NCI-H2227 (cell line): ENCODE measurements at regions not wholly inside any gene's neighbourhood (a gene's known extent, or its start where the extent isn't known, plus 50 kb on each side); places are given as distances from the start of the nearest gene placed in this dataset.
"Not testable (repeated sequence)": the region's sequence is repeated elsewhere in the genome, so short reads cannot be mapped to it uniquely, and the experiment has no call there.

Source experiments
- DNase-seq: peaks from one replicate; lab custom pipeline; 2025; ENCODE audit not compliant: unreplicated experiment; lab: John Stamatoyannopoulos, UW

DNA sequence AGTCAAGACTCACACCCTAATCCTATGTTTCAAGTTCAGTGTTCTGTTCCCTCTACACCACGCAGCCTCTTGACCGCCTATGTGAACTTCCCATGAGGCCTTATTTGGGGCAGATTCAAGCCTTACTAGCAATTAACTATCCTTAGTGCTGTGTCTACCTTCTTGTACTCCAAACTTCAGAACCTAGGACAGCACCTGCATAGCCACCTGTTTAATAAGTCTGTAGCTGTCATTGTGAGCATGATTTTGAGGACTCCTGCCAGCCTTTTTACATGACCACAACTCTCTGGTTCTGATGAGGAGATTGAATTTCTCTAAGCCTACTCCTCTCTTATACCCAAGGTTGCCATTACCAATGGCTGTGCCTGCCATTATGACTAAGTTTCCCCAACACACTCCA is 50.8 kb upstream of the PCSK1 start:
- DNase-seq, result no peak

DNA sequence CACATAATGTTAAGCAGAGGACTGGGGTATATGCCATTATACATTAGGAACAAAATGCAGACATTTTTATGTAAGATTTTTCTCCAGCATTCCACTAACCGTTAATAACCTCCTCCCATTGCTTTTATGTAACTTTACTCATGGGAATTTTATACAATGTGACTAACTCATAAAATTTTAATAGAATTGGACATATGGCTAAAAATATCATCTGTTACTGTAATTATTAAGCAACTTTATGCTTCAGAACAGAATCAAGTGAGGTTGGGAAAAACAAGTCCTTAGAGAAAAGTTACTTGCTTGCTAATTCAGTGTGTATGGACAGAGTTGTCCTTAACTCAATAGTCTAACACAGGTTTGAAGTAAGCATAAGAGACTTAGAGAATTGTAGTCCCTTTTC is 54.8 kb upstream of the PCSK1 start:
- no peak for DNase-seq

DNA sequence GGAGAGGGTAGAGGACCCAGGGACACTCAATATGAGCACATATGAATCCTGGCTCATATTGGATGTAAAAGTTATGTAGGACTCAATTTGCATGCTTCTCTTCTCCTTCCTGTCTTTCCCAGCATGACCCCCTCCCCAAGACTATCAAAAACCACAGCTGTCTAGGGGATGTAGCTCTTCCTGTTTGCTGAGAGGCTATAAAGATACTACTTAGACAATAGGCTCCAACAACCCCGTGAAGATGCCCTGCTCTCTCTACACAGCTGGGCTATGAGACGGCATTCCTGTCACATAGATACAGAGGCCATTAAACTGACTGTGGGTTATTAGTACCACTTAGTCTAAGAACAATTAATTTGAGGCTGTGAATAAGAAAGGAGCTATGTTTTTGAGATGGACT is 56.5 kb upstream of the PCSK1 start:
- no peak for DNase-seq

DNA sequence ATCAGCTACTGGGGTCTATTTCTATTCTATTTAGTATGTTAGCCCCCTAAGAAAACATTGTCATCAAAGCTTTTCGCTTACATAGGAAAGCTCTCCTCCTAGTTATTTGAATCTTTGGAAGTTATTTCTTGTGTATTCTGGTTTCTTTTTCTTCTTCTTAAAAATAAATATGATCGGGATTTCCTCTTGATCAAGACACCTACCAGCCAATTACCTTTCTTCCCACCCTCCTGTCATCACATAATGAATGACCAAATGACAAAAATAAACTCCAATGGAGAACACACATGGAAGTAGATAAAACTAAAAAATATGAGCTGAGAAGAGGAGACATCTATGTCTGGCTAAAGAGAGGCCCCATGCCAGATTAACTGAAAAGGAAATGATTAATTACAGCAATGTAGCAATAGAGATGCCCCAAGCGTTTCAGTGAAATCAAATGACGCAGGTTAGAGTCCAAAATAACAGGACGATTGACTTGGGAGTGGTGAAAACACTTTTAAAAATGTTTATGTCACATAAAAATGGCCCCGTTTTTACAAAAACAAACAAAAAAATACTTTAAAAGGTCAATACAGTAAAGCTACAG is 59.5 kb upstream of the PCSK1 start:
- DNase-seq, result no peak

DNA sequence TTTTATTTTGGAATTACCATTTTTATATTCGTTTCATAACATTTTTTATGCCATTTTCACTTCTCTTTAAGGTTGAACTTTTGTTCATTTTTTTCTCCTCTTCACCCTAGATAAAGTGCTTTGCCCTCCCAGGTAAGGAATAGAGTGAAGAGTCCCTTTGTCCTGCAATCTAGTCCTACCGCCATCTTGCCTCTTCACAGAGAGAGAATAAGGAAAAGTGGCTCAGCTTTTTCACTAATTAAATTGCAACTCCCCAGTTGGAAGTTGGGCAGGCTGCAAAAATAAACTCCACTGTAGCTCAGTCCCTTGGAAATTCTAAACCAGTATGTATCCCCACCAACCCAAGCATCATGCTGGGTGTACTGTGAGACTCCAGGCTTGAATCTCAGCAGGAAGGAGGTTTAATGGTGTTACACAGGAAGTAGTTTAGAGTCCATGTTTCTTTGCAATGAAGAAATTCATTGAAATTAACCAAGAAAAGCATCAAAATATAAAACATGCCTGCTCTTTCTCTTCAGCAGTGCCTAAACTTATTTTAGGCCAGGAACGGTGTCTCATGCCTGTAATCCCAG is 60.3 kb upstream of the PCSK1 start:
- DNase-seq, result no peak

DNA sequence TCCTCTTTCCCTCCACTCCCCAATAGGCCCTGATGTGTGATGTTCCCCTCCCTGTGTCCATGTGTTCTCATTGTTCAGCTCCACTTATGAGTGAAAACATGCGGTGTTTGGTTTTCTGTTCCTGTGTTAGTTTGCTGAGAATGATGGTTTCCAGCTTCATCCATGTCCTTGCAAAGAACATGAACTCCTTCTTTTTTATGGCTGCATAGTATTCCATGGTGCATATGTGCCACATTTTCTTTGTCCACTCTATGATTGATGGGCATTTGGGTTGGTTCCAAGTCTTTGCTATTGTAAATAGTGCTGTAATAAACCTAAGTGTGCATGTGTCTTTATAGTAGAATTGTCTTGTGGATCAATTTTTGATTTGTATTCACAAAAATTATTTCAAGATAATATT is 62.4 kb upstream of the PCSK1 start:
- not testable (repeated sequence) for DNase-seq

DNA sequence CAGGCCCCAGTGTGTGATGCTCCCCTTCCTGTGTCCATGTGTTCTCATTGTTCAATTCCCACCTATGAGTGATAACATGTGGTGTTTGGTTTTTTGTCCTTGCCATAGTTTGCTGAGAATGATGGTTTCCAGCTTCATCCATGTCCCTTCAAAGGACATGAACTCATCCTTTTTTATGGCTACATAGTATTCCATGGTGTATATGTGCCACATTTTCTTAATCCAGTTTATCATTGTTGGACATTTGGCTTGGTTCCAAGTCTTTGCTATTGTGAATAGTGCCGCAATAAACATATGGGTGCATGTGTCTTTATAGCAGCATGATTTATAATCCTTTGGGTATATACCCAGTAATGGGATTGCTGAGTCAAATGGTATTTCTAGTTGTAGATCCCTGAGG is 64.0 kb upstream of the PCSK1 start:
- not testable (repeated sequence) for DNase-seq

DNA sequence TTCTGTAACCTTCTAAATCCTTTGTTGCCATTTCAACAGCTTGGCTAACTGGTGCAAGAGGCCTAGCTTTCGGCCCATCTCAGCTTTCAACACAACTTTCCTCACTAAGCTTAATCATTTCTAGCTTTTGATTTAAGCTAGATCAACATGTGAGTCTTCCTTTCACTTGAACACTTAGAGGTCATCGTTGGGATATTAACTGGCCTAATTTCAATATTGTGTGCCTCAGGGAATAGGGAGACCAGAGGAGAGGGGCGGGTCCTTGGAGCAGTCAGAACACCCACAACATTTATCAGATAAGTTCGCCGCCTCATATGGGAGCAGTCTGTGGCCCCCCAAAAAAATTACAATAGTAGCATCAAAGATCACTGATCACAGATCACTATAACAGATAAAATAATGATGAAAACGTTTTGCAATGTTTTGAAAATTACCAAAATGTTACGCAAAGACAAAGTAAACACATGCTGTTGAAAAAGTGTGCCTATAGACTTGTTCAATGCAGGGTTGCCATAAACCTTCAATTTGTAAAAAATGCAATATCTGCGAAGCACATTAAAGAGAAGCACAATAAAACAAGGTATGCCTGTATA is 66.8 kb upstream of the PCSK1 start:
- no peak for DNase-seq

DNA sequence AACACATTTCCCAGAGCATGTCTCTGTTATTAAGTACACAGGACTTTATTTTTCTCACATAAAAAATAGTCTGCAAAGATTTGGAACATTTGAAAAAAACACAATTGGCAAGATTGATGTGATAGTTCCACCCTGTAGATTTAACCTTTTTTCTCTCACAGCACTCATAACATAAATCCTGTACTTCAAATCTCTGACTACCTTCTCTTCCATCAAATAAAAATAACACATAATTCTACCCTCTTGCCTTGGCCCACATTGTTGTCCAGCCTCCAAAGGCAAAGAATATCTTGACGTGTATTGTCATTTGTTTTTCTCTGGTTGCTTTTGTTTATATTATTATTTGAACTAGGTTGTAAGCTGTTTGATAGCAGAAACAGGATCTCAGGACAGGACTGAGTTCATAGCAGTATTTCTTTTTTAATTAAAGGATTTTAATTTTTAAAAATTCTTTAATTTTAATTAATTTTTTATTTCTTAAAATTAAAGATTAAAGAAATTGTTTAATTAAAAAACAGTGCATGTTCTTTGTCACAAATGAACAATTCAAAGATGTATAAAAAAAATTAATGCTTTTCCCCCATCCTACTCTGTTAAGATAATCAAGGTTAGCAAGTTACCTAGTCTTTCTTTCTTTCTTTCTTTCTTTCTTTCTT is 69.1 kb upstream of the PCSK1 start:
- DNase-seq, result no peak

DNA sequence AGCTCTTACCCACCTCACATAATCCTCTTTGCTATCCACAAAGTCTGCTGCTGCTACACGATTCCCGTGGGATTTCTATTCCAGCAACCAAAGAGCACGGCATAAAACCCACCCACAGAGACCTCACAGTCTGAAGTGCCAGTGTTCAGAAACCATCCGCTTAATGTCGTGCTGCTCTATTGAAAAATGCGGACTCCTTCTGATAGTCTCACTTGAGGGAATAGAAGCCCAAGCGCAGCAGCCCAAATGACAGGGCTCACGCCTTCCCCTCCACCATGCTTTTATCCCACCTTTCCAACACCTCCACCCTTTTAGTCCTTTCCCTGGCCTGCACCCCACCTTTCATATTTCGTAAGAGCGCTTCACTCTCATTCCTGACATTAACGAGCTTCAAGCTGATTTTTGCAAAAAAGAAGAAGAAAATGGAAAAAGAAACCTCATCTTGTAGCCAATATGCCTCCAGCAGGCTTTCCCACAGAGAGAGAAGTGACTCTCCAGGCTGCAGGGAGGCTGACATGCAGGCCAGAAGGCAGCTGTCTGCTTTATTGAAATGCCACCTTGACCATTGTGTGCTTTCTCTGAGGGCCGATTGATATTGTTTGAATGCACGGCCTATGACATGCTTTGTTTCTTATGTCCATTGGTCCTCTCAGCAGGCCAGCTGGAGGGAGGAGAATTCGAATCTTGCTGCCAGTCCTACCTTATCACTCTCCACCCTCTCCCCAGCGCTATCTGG is 70.6 kb upstream of the PCSK1 start:
- peak; percentile 11 for DNase-seq

DNA sequence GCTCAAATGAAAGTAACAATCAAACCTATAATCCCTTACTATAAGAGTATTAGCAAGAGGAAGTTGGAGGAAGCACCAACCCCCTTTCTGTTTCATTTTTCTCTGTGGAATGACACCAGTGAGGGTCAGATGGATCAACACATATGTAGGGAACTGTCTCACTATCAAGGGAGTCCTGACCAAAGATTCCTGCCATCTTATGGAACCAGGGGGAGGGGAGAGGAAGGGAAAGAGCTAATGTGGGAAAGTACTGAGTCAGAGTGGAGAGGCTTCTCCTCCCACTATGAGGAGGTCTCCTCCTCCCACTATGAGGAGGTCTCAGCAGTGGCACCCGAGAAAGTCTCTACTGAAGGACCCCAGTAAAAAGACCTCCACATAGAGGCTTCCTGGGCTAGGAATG is 73.3 kb upstream of the PCSK1 start:
- DNase-seq, result no peak

DNA sequence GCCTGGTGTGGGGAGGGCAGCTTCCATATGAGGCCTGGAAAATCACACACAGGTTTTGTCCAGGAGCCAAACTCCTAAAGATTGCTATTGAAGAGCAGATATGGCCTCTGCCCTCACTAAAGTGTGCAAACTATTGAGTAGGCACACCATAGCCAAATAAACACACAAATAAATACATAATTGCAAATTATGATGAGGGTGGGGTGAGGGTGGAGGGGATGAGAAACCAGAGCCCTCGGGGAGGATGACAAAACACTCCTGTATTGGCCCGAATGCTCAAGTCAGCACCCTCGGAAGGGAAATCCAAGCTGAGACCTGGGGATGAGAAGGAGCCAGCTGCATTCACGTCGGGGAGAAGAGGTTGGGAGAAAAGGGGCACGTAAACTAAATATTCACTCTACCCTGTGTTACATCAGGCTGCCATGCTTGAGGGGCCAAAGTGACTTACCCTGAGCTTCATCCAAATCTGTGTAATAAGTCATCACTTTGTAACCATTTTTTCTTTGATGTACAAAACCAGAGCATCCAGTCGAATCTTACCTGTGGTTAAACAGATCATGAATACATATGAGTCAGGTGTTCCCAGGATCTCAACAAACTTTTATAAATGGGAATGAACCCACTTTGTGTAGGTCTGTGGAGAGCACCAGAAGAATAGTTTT is 73.9 kb upstream of the PCSK1 start:
- DNase-seq, result no peak

DNA sequence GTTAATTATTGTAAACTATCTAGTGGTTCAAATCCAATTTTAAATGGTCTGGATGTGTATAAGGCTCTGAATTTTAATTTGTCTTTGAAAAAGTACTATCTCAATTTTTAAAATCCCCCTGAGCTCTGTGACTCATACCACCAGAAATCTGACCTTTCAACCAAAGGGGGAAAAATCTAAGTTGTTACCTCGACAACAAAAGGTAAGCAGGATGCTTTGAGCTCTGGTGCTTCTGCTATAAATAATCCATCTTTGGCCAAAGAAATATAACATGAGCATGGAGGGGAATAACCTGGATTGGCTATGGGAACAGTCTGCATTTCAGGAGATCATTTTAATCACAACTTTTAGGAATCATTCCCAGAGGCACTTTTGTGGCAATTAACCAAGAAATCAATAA is 76.3 kb upstream of the PCSK1 start:
- DNase-seq, result no peak

DNA sequence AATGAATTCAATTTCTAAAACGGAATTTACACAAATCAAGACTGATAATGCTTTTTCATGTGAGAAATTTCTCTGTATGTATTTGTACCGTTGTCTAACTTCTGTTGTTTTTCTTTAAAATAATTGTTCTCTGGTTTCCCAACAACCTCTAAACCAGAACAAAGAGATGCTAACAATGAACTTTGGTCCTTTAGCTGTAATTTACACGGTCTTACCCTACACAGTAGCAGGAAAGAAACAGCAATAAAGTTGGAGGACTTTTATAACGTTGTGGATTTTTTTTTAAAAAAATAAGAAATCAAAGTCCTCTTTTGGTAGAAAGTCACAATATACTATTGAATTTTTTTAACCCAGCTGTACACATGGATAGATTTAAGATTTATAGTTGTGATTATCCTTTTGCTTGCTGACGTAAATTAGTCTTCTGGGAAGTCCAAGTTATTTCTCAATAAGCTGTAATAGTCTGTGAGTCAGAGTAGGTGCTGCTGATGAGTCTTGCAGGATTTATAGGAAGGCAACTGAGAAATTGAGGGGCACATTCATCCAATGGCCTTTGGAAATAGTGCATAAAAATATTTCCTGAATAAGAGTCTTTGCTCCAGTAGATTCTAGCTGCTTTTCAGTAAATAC is 76.8 kb upstream of the PCSK1 start:
- no peak for DNase-seq

DNA sequence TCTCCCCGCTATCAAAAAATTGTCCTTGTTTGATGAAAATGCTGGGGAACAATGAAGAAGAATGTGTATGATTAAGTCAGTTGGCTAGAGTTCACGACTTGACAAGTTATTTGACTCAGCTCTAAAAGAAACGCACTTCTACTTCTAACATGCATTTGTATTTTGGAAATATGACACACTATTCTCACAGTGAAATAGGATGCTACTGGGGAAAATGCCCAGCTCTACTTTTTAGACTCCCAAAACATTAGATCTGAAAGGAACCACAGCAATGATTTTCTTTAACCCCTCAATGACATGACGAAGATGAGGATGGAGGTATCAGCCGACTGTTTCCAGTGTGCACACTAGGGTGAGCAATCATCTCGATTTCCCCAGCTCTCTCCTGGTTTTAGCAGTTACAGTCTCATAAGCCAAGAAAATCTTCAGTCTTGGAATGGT is 83.6 kb upstream of the PCSK1 start:
- DNase-seq, result no peak

DNA sequence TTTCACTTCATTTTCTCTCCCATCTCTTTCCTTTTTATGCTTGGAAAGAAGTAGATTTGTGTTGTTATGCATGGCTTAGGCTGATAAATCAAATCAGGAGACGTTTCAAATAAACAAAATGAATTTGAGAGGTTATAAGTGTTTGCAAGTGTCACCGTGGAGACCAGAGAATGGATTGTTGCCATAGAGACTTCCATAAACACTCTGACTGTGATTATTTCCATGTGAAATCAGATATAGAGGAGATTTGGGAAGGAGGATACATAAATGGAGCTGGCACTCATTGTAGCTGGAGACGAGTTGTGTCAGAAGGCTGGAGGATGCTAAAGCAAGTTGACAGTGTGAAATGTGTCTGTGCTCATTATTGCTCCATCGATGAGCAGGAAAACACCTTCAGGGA is 84.2 kb upstream of the PCSK1 start:
- DNase-seq, result peak; percentile 11

DNA sequence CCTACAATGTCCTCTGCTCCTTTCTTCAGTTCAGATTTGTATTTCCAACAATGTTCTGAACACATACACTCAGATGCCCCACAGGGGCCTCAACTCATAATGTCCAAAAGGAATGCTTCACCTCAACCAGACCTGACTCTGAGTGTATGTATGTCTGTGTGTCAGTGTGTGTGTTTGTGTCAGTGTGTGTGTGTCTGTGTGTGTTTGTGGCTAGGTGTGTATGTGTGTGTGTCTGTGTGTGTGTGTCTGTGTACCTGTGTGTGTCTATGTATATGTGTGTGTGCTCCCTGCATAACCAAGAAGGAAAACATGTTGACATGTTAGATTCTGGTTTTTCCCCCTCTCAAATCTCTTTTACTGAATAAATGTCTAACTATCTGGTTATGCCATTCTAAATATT is 87.3 kb upstream of the PCSK1 start:
- no peak for DNase-seq

DNA sequence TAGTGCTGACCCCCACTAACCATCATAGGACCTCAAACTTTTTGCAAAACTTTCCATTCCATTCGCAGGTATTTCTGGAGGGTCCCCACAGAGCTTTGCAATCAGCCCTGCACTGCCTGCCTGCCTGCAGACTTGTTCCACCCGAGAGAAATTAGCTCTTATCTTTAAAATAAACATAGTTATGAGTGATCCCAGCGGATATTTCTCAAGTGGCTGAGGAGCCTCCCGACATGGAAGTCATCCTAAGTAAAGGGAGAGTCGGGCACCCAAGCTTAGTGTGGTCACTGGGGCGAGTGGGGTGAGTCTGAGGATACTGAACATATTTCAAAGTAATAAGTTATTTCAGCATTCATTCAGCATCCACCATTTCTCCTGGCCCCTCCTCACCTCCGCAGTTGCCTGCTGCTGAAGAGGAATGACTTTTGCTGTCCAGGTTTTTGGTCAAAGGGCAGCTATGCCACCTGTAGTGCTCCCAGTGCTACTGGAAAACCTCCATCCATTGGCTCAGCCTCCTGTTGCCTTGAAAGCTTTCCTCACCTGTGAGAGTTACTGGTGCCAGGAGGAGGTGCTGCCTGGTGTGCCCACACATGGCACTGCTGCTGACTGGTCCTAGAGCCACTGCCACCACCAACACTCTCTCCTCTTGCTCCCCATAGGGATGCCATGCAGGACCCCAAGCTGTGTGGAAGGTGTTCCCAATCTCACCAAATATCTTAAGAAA is 89.7 kb upstream of the PCSK1 start:
- no peak for DNase-seq

DNA sequence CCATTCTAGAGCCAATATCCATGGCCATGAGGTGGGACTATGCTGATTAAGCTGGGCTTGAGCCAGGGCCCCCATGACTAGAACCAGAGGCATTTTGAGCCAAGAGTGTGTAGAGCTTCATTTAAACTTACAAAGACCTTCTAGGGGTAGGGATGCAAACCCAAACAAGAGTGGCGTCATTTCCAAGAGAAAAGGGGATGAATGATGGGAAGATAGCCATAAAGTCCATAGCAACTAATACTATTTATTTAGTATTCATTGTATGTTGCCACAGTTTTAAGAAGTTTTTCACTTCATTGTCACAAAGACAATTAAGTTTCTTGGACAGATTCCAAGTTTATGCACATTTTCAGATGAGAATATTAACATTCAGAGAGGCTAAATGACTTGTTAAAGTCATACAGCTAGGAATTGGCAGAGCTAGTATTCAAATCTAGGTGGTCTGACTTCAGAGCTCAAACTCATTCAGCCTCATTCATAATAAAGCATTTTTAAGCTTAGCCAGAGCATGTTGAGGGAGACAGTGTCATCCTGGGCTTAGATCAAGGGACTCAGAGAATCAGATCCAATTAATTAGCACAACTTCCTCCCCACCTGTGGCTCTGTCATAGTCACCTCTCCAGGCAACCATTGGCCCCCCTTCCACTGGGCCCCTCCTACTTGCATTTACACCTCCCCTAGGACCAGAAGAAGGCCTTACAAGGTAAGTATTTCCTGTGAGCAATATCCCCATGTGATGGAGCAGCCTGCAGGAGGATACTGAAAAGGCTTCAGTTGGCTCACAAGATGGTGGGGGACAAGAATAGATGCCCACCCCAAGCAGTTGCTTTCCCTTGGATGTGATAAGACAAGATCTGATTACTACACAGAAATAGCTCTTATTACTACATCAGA is 95.0 kb upstream of the PCSK1 start:
- DNase-seq, result no peak
